H7 (cell line): ENCODE measurements at regions not wholly inside any gene's neighbourhood (a gene's known extent, or its start where the extent isn't known, plus 50 kb on each side); places are given as distances from the start of the nearest gene placed in this dataset.

Experiments
- DNase-seq: peaks from one replicate; pipeline ENCODE4 v3.0.0; 2012
- H3K27me3 ChIP-seq: 2 replicates; pipeline ENCODE4 v1.6.0; 2011; ENCODE audit warnings: mild to moderate bottlenecking, low read length; ENCODE audit not compliant: control insufficient read depth, insufficient read depth
- H3K36me3 ChIP-seq: replicated peaks from 2 replicates; pipeline ENCODE4 v1.5.1; 2011; ENCODE audit warnings: low read length; ENCODE audit not compliant: control insufficient read depth, insufficient read depth
- H3K4me3 ChIP-seq: 2 replicates; pipeline ENCODE4 v1.5.1; 2011; ENCODE audit warnings: low read depth, mild to moderate bottlenecking, control low read depth, low read length, moderate library complexity; ENCODE audit not compliant: insufficient read depth

DNA sequence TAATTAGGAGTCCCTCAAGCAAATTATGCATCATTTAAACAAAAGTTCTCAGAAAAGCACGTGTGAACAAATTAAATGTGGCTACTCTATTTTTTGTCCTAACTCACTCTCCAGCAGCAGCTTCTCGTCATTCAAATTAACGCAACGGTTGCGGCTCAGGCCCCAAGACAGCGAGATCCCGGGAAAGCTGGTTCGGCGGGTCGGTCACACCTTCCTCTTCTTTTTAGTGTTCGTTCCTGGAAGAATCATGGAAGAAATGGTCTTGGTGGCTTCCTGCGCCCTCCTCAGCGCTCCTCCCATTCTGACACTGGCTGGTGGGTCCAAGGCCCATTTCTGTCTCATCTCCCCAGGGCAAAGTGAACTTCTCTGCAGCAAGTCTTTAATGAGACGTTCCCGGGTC lies 382.8 kb upstream of the IRX1 start:
- Histone ChIP-seq H3K36me3 (no peaks in the 10 kb centered on the region), H3K4me3 (no peak overlapping the region), H3K27me3 (no peaks in the 10 kb centered on the region)
- DNase-seq: no peak

GRCh38 chr5:3210531-3210930 lies 385.1 kb upstream of the IRX1 start:
- no peak overlapping the region for H3K4me3 ChIP-seq
- no peak for DNase-seq
- H3K27me3 ChIP-seq: no peaks in the 10 kb centered on the region
- H3K36me3 ChIP-seq: no peaks in the 10 kb centered on the region

- H3K4me3 ChIP-seq: no peak overlapping the region
- H3K36me3 ChIP-seq: no peaks in the 10 kb centered on the region
- DNase-seq: no peak
- no peaks in the 10 kb centered on the region for H3K27me3 ChIP-seq
Observed at GRCh38 chr5:3209918-3210317, 385.7 kb upstream of the IRX1 start.

DNA sequence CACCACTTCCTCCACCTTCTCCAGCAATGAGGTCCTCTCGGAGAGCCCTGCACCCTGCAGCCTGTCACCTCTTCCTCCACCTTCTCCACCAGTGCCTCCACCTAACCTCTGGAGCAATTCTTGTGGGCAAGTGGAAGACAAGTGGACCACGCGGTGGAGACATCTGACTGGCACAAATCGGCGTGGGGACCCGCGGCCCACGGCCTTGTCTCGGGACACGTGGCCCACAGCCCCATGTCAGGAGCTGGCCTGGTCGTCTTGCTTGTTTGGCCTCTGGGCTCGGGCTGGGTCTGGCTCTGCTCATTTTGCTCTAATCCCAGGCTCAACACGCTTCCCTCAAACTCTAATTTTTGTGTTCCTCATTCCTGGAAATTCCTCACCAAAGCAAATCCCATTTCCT lies 393.1 kb upstream of the IRX1 start:
- no peaks in the 10 kb centered on the region for H3K36me3 ChIP-seq
- no peak overlapping the region for H3K4me3 ChIP-seq
- DNase-seq: no peak
- peaks cover 11% of the 10 kb centered on the region for H3K27me3 ChIP-seq

DNA sequence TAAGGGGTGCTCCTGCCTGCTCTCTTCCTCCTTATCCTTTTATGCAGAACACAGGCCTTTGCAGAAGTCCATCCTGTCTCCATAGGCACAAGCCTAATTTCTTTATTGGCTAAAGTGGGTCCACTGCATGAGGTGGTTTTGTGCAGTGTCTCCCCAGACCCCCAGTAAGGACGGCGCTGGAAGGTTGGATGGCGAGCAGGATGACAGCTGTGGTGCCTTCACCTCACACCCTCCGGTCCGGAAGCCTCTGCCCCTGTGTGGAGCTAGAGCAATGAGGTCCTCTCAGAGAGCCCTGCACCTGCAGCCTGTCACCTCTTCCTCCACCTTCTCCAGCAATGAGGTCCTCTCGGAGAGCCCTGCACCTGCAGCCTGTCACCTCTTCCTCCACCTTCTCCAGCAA lies 393.7 kb upstream of the IRX1 start:
- Histone ChIP-seq H3K36me3 (no peaks in the 10 kb centered on the region), H3K4me3 (no peak overlapping the region), H3K27me3 (peaks cover 16% of the 10 kb centered on the region)
- no peak for DNase-seq

DNA sequence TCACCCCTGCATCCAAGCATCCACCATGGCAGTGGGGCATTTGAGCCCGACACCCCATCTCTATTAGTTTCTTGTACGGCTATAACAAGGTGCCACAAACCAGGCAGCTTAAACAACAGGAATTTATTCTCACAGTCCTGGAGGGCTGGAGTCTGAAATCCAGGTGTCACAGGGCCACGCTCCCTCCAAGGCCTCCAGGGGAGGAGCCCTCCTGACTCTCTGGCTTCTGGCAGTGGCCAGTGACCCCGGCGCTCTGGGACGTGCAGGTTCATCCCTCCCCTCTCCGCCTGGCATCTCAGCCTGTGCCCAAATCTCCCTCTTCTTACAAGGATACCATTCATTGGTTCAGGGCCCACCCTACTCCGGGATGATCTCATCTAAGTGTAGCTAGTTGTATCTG lies 394.5 kb upstream of the IRX1 start:
- Histone ChIP-seq H3K36me3 (no peaks in the 10 kb centered on the region), H3K4me3 (no peak overlapping the region), H3K27me3 (peaks cover 17% of the 10 kb centered on the region)
- no peak for DNase-seq

GRCh38 chr5:3199962-3200755 lies 395.5 kb upstream of the IRX1 start:
- Histone ChIP-seq H3K27me3 (peaks cover 17% of the 10 kb centered on the region), H3K36me3 (no peaks in the 10 kb centered on the region)
- no peak for DNase-seq

GRCh38 chr5:3198074-3198449 lies 397.6 kb upstream of the IRX1 start:
- no peaks in the 10 kb centered on the region for H3K36me3 ChIP-seq
- H3K27me3 ChIP-seq: peaks cover 17% of the 10 kb centered on the region
- DNase-seq: no peak
- peak overlapping the region; percentile 41 for H3K4me3 ChIP-seq

More at GRCh38 chr5:3199962-3200755, 395.5 kb upstream of the IRX1 start:
- H3K4me3 ChIP-seq: no peak overlapping the region

DNA sequence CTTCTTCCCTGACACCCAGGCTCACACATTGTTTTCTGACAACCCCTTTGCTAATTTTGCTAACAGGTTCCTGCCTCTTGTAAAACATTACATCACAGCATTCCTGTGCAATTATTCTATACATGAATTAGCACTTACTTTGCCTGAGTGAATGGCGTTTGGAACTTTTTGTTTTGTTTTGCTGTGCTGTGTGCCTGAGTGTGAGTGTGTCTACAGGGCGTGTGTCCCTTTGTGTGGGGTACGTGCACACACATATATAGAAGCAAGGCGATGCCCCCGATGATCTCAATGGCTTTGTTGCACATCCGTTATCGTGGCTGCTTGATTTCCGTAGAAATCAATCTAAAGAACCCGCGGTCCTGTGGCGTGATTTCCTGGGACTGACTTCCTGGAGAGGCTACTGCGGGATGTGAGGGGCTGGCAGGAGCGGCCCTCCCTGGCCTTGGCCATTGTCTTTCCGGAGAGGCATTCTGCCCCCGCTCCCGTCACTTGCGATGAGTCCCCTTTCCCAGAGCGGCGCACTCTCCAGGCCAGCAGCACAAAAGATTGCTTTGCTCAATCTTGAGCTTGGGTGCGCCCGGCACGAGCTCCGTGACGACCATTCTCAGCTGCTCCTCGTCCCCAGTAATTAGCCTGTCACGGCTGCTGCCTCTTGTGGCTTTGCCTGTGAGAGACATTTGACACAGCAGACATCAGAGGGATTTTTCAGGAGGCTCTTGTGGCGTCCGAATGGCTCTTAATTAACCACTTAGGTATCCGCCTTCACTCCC lies 398.1 kb upstream of the IRX1 start:
- Histone ChIP-seq H3K36me3 (no peaks in the 10 kb centered on the region), H3K27me3 (peaks cover 17% of the 10 kb centered on the region), H3K4me3 (peak overlapping the region; percentile 41)
- DNase-seq: peak; percentile 73

DNA sequence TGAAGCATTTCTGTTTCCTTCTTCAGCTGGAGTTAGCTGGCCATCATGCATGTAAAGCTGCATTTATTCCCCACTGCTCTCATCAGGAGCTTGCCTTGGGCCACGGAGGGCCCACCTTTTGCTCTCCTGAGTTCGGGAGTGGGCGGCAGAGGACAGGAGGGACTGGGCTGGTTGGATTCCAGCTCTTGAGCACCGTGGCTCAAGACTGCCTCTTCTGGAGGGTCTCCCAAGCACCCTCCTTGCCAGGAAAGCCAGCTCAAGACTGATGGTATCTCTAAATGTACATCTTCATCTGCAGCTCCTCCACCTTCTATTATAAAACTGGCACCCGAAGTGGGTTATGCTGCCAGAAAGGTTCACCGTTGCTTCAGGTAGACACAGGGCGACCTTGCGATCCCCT lies 399.6 kb upstream of the IRX1 start:
- Histone ChIP-seq H3K27me3 (peaks cover 17% of the 10 kb centered on the region), H3K36me3 (no peaks in the 10 kb centered on the region), H3K4me3 (no peak overlapping the region)
- peak; percentile 81 for DNase-seq

DNA sequence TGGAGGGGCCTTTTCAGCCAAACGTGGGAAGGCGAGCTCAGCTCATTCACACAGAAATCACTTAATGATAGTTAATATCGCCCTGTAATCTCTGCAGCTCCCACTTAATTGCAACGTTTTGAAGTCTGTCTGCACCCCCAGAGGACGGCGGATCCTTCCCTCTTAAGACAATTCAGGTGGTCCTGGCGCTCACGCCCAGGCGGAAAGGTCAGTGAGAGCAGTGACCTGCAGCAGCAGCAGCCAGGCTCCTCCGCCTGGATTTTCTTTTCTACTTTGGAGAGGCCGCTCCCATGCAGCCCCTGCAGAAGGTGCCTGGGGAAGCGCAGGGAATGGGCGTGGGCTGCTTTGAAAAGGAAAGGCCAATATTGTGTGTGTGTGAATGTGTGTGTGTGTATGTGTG lies 400.9 kb upstream of the IRX1 start:
- peak; percentile 66 for DNase-seq
- H3K4me3 ChIP-seq: no peak overlapping the region
- H3K27me3 ChIP-seq: peaks cover 17% of the 10 kb centered on the region

DNA sequence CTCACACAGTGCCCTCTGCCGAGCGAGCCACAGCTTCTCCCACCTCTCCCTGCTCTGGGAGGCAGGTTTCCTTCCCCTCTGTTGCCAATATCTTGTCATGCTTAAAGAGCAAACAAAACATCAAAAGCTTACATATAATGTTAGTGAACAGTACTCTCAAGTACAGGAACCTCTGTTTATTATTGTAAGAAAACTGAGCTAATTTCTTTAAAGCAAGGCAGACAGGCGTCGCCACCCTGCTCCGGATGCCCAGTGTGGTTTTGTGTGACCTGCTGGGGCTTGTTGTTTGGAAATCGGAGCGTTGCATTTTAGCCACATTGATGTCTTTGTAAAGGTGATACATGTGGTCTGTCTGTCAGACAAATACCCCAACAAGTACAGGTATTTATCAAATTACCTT lies 401.4 kb upstream of the IRX1 start:
- DNase-seq: no peak
- H3K27me3 ChIP-seq: peaks cover 17% of the 10 kb centered on the region

More for the DNA sequence above, 400.9 kb upstream of the IRX1 start:
- H3K36me3 ChIP-seq: no peaks in the 10 kb centered on the region

DNA sequence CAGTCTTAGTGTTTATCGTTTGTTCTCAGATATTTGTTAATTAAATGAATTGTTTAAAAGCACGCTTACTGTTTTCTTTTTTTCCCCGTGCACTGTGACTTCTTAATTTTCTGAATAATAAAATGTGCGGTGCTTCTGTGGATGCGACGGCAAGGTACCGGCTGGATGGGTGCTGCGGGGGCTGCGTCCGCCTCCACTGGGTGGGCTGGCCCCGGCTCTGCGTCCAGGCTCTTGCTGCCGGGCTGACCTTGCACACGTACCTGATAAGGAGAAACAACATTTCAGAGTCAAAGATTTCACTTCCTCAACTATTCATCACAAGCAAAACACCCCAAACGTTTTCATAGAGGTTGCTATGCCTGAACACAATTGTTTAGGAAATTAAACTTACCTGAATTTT lies 404.0 kb upstream of the IRX1 start:
- H3K36me3 ChIP-seq: no peaks in the 10 kb centered on the region
- no peak for DNase-seq
- H3K4me3 ChIP-seq: no peak overlapping the region
- no peaks in the 10 kb centered on the region for H3K27me3 ChIP-seq

More for the DNA sequence above, 401.4 kb upstream of the IRX1 start:
- no peak overlapping the region for H3K4me3 ChIP-seq
- H3K36me3 ChIP-seq: no peaks in the 10 kb centered on the region

GRCh38 chr5:3190930-3191329 lies 404.7 kb upstream of the IRX1 start:
- no peak for DNase-seq
- Histone ChIP-seq H3K36me3 (no peaks in the 10 kb centered on the region), H3K27me3 (no peaks in the 10 kb centered on the region), H3K4me3 (no peak overlapping the region)

GRCh38 chr5:3190433-3190832 lies 405.2 kb upstream of the IRX1 start:
- DNase-seq: no peak
- Histone ChIP-seq H3K27me3 (no peaks in the 10 kb centered on the region), H3K36me3 (no peaks in the 10 kb centered on the region), H3K4me3 (no peak overlapping the region)
